Common myeloid progenitor, CD34-positive (primary cell): ENCODE measurements at regions not wholly inside any gene's neighbourhood (a gene's known extent, or its start where the extent isn't known, plus 50 kb on each side); places are given as distances from the start of the nearest gene placed in this dataset.
"Not testable (repeated sequence)": the region's sequence is repeated elsewhere in the genome, so short reads cannot be mapped to it uniquely, and the experiment has no call there.

ENCODE experiments used
- CTCF ChIA-PET: fragments of 350-600 bp; sonication (Branson Sonifier 250); formaldehyde crosslinking; loops from one replicate; lab custom pipeline; 2021; ENCODE audit warnings: antibody characterized with exemption; lab: Charles Lee
- POLR2A ChIA-PET: fragments of 350-600 bp; sonication (Branson Sonifier 250); formaldehyde crosslinking; loops from one replicate; lab custom pipeline; 2021; ENCODE audit warnings: antibody characterized with exemption; lab: Charles Lee
- DNase-seq, 3 donors: peaks; one replicate each; pipeline versions ENCODE4 v3.0.0 to v3.0.0-alpha.2; 2013
- H3K27ac ChIP-seq, 2 experiments: 1 replicate in 1 of 2; 2 replicates in 1 of 2; pipeline ENCODE4 v1.7.0; 2013; ENCODE audit warnings: inconsistent platforms in 2 of 2, low read length in 2 of 2, mild to moderate bottlenecking in 2 of 2, low read depth in 1 of 2, moderate library complexity in 1 of 2; ENCODE audit not compliant: severe bottlenecking in 2 of 2, insufficient read depth in 1 of 2, poor library complexity in 1 of 2
- H3K27me3 ChIP-seq, 5 experiments: replicated peaks in 2 of 5; 1 replicate in 3 of 5; 2 replicates in 2 of 5; pipeline versions ENCODE4 v1.6.1 to v1.7.0; 2013; ENCODE audit warnings: low read length in 4 of 5, mild to moderate bottlenecking in 2 of 5, moderate library complexity in 2 of 5, inconsistent platforms in 1 of 5; ENCODE audit not compliant: insufficient read depth in 5 of 5, control insufficient read depth in 4 of 5
- H3K36me3 ChIP-seq, 4 experiments: 1 replicate in 2 of 4; 2 replicates in 2 of 4; pipeline versions ENCODE4 v1.6.1 to v1.7.0; 2013; ENCODE audit warnings: low read length in 3 of 4, control low read depth in 1 of 4, mild to moderate bottlenecking in 1 of 4; ENCODE audit not compliant: control insufficient read depth in 4 of 4, insufficient read depth in 4 of 4
- H3K4me1 ChIP-seq, 4 experiments: 1 replicate in 3 of 4; 2 replicates in 1 of 4; pipeline versions ENCODE4 v1.6.1 to v1.7.1; 2013; ENCODE audit warnings: low read length in 3 of 4, mild to moderate bottlenecking in 3 of 4, control low read depth in 1 of 4, inconsistent platforms in 1 of 4, moderate library complexity in 1 of 4; ENCODE audit not compliant: control insufficient read depth in 4 of 4, insufficient read depth in 4 of 4; ENCODE audit errors: control extremely low read depth in 1 of 4
- H3K4me3 ChIP-seq, 7 experiments: 1 replicate in 4 of 7; 2 replicates in 3 of 7; pipeline versions ENCODE4 v1.5.1 to v1.7.0; 2013; ENCODE audit warnings: mild to moderate bottlenecking in 7 of 7, low read length in 6 of 7, moderate library complexity in 6 of 7, inconsistent platforms in 2 of 7, low read depth in 2 of 7, control low read depth in 1 of 7; ENCODE audit not compliant: insufficient read depth in 4 of 7, control insufficient read depth in 1 of 7; ENCODE audit errors: extremely low read depth in 1 of 7
- H3K9me3 ChIP-seq, 5 experiments: 1 replicate in 4 of 5; 2 replicates in 1 of 5; pipeline versions ENCODE4 v1.6.1 to v1.7.1; 2013; ENCODE audit warnings: low read length in 4 of 5, mild to moderate bottlenecking in 2 of 5, inconsistent platforms in 1 of 5, low read depth in 1 of 5, moderate library complexity in 1 of 5; ENCODE audit not compliant: control insufficient read depth in 4 of 5, insufficient read depth in 2 of 5; ENCODE audit errors: control extremely low read depth in 1 of 5
- WGBS: methylation state at CpG from one replicate; pipeline ENCODE4 v1.1.5; 2013; ENCODE audit not compliant: insufficient coverage; 5-methylcytosine and 5-hydroxymethylcytosine counted together

- Histone ChIP-seq H3K36me3 (no peaks in the 10 kb centered on the region), H3K4me3 (no peak overlapping the region), H3K27me3 (no peaks in the 10 kb centered on the region), H3K27ac (no peak overlapping the region), H3K9me3 (peaks cover 0 to 8% (median 0%) of the 10 kb centered on the region in 5 experiments), H3K4me1 (no peaks in the 10 kb centered on the region)
- WGBS, result 90% methylated on average over 2 of the region's 3 CpGs
- ChIA-PET CTCF (no interaction called here), POLR2A (no interaction called here)
- no peak for DNase-seq
These were observed 73.7 kb upstream of the ZPLD1 start for GRCh38 chr3:102361101-102361500.

- H3K36me3 ChIP-seq, CTCF ChIA-PET, H3K27me3 ChIP-seq, H3K4me1 ChIP-seq, DNase-seq, POLR2A ChIA-PET, H3K9me3 ChIP-seq, H3K27ac ChIP-seq, H3K4me3 ChIP-seq: not testable (repeated sequence)
- no CpG with 5 or more reads among the region's 1 CpG for WGBS
These were observed 68.7 kb upstream of the ZPLD1 start for GRCh38 chr3:102366116-102366515.

- ChIA-PET POLR2A (no interaction called here), CTCF (no interaction called here)
- H3K27me3 ChIP-seq, result no peaks in the 10 kb centered on the region
- H3K4me3 ChIP-seq, result no peak overlapping the region
- no peaks in the 10 kb centered on the region for H3K4me1 ChIP-seq
- H3K27ac ChIP-seq, result no peak overlapping the region
- no peaks in the 10 kb centered on the region for H3K36me3 ChIP-seq
- H3K9me3 ChIP-seq, result no peaks in the 10 kb centered on the region
- DNase-seq, result peak in 2 of 3 donors; percentile 28 to 48
- 90% methylated on average over 2 of the region's 2 CpGs for WGBS
These were observed 59.8 kb upstream of the ZPLD1 start for GRCh38 chr3:102374863-102375634.

- CTCF ChIA-PET, result no interaction called here
- 94% methylated on average over 3 of the region's 4 CpGs for WGBS
These were observed 56.6 kb upstream of the ZPLD1 start for GRCh38 chr3:102378216-102378615.

GRCh38 chr3:102382201-102382600 is 52.6 kb upstream of the ZPLD1 start:
- WGBS, result no CpG with 5 or more reads among the region's 6 CpGs
- H3K4me1 ChIP-seq, H3K27me3 ChIP-seq, POLR2A ChIA-PET, DNase-seq, H3K27ac ChIP-seq, H3K9me3 ChIP-seq, H3K36me3 ChIP-seq, H3K4me3 ChIP-seq, CTCF ChIA-PET: not testable (repeated sequence)

More at GRCh38 chr3:102378216-102378615, 56.6 kb upstream of the ZPLD1 start:
- Histone ChIP-seq H3K27me3 (peaks cover 0 to 2% (median 0%) of the 10 kb centered on the region in 5 experiments), H3K4me1 (no peaks in the 10 kb centered on the region), H3K36me3 (no peaks in the 10 kb centered on the region), H3K4me3 (no peak overlapping the region), H3K9me3 (no peaks in the 10 kb centered on the region), H3K27ac (no peak overlapping the region)
- POLR2A ChIA-PET, result no interaction called here
- no peak for DNase-seq
